ENCODE measurements at regions not wholly inside any gene's neighbourhood (a gene's known extent, or its start where the extent isn't known, plus 50 kb on each side); places are given as distances from the start of the nearest gene placed in this dataset.
A peak's percentile ranks its signal among the peaks of the same experiment; 100 is the strongest.

- no peak overlapping the region for H4K5ac ChIP-seq (ENCODE audit: low read length)
- no peak overlapping the region for H2BK5ac ChIP-seq (ENCODE audit: low read length)
- H2AK5ac ChIP-seq (ENCODE audit: low read length), result no peak overlapping the region
- no peaks in the 10 kb centered on the region for H3K79me2 ChIP-seq (ENCODE audit: control insufficient read depth, insufficient read depth, low read length)
- no peaks in the 10 kb centered on the region for H3K79me1 ChIP-seq (ENCODE audit: low read length)
- no peak overlapping the region for H4K8ac ChIP-seq (ENCODE audit: low read depth, low read length)
- H3K9ac ChIP-seq (ENCODE audit: low read length), result no peak overlapping the region
- no peak overlapping the region for H3K56ac ChIP-seq (ENCODE audit: low read length)
- no peak overlapping the region for H3K4ac ChIP-seq (ENCODE audit: low read depth, low read length)
- H3K18ac ChIP-seq (ENCODE audit: low read length), result no peak overlapping the region
- H2BK15ac ChIP-seq (replicated peaks; ENCODE audit: low read depth), result no peak overlapping the region
- no peak overlapping the region for H2BK120ac ChIP-seq (ENCODE audit: low read depth, low read length)
- DNase-seq, result no peak
- H3K4me3 ChIP-seq (ENCODE audit: low read length), result no peak overlapping the region
- no peak overlapping the region for H3K27ac ChIP-seq (ENCODE audit: low read depth, low read length)
- H3K4me2 ChIP-seq (ENCODE audit: low read length), result no peak overlapping the region
- H3K27me3 ChIP-seq (ENCODE audit: insufficient read depth, low read length, poor library complexity), result no peaks in the 10 kb centered on the region
- H3K23ac ChIP-seq (ENCODE audit: low read length), result no peak overlapping the region
- no CpG with 5 or more reads among the region's 2 CpGs for WGBS (ENCODE audit: extremely low coverage, insufficient coverage, low lambda C conversion rate)
- no peaks in the 10 kb centered on the region for H3K4me1 ChIP-seq (ENCODE audit: control insufficient read depth, low read depth, low read length)
- H3K36me3 ChIP-seq (ENCODE audit: control insufficient read depth, insufficient read depth, low read length), result no peaks in the 10 kb centered on the region
Measured at GRCh38 chr2:185384822-185385560, 353.6 kb upstream of the FSIP2 start.

GRCh38 chr2:185388226-185388625, 350.4 kb upstream of the FSIP2 start:
- Histone ChIP-seq H3K4me3 (ENCODE audit: low read length) (no peak overlapping the region), H3K79me1 (ENCODE audit: low read length) (no peaks in the 10 kb centered on the region), H2BK5ac (ENCODE audit: low read length) (no peak overlapping the region), H4K8ac (ENCODE audit: low read depth, low read length) (no peak overlapping the region), H3K36me3 (ENCODE audit: control insufficient read depth, insufficient read depth, low read length) (no peaks in the 10 kb centered on the region), H3K4me2 (ENCODE audit: low read length) (no peak overlapping the region), H3K23ac (ENCODE audit: low read length) (no peak overlapping the region), H4K5ac (ENCODE audit: low read length) (no peak overlapping the region), H3K27me3 (ENCODE audit: insufficient read depth, low read length, poor library complexity) (no peaks in the 10 kb centered on the region), H3K18ac (ENCODE audit: low read length) (no peak overlapping the region), H2BK120ac (ENCODE audit: low read depth, low read length) (no peak overlapping the region), H3K56ac (ENCODE audit: low read length) (no peak overlapping the region), H2BK15ac (replicated peaks; ENCODE audit: low read depth) (no peak overlapping the region), H2AK5ac (ENCODE audit: low read length) (no peak overlapping the region), H3K9ac (ENCODE audit: low read length) (no peak overlapping the region), H3K27ac (ENCODE audit: low read depth, low read length) (no peak overlapping the region), H3K4ac (ENCODE audit: low read depth, low read length) (no peak overlapping the region), H3K4me1 (ENCODE audit: control insufficient read depth, low read depth, low read length) (no peaks in the 10 kb centered on the region), H3K79me2 (ENCODE audit: control insufficient read depth, insufficient read depth, low read length) (no peaks in the 10 kb centered on the region)
- no peak for DNase-seq
- WGBS (ENCODE audit: extremely low coverage, insufficient coverage, low lambda C conversion rate), result no CpG with 5 or more reads among the region's 2 CpGs

GRCh38 chr2:185391543-185391942, 347.1 kb upstream of the FSIP2 start:
- Histone ChIP-seq H2BK5ac (ENCODE audit: low read length) (no peak overlapping the region), H4K8ac (ENCODE audit: low read depth, low read length) (no peak overlapping the region)
- no peak for DNase-seq

GRCh38 chr2:185393091-185393490, 345.5 kb upstream of the FSIP2 start:
- Histone ChIP-seq H3K79me2 (ENCODE audit: control insufficient read depth, insufficient read depth, low read length) (no peaks in the 10 kb centered on the region), H2AK5ac (ENCODE audit: low read length) (no peak overlapping the region), H3K79me1 (ENCODE audit: low read length) (no peaks in the 10 kb centered on the region), H2BK15ac (replicated peaks; ENCODE audit: low read depth) (no peak overlapping the region), H3K4me1 (ENCODE audit: control insufficient read depth, low read depth, low read length) (no peaks in the 10 kb centered on the region), H4K8ac (ENCODE audit: low read depth, low read length) (no peak overlapping the region), H3K27me3 (ENCODE audit: insufficient read depth, low read length, poor library complexity) (no peaks in the 10 kb centered on the region), H3K4me3 (ENCODE audit: low read length) (no peak overlapping the region), H2BK120ac (ENCODE audit: low read depth, low read length) (no peak overlapping the region), H3K27ac (ENCODE audit: low read depth, low read length) (no peak overlapping the region), H3K56ac (ENCODE audit: low read length) (no peak overlapping the region), H3K9ac (ENCODE audit: low read length) (no peak overlapping the region), H3K4ac (ENCODE audit: low read depth, low read length) (no peak overlapping the region), H3K23ac (ENCODE audit: low read length) (no peak overlapping the region), H3K4me2 (ENCODE audit: low read length) (no peak overlapping the region), H4K5ac (ENCODE audit: low read length) (no peak overlapping the region), H2BK5ac (ENCODE audit: low read length) (no peak overlapping the region), H3K18ac (ENCODE audit: low read length) (no peak overlapping the region), H3K36me3 (ENCODE audit: control insufficient read depth, insufficient read depth, low read length) (no peaks in the 10 kb centered on the region)
- no CpG with 5 or more reads among the region's 5 CpGs for WGBS (ENCODE audit: extremely low coverage, insufficient coverage, low lambda C conversion rate)
- DNase-seq, result peak; percentile 3

More at GRCh38 chr2:185391543-185391942, 347.1 kb upstream of the FSIP2 start:
- no peak overlapping the region for H4K5ac ChIP-seq (ENCODE audit: low read length)
- no peak overlapping the region for H3K4me2 ChIP-seq (ENCODE audit: low read length)
- no peaks in the 10 kb centered on the region for H3K27me3 ChIP-seq (ENCODE audit: insufficient read depth, low read length, poor library complexity)
- no peak overlapping the region for H3K9ac ChIP-seq (ENCODE audit: low read length)
- no peaks in the 10 kb centered on the region for H3K79me2 ChIP-seq (ENCODE audit: control insufficient read depth, insufficient read depth, low read length)
- no peak overlapping the region for H2BK15ac ChIP-seq (replicated peaks; ENCODE audit: low read depth)
- no peak overlapping the region for H3K56ac ChIP-seq (ENCODE audit: low read length)
- H3K23ac ChIP-seq (ENCODE audit: low read length), result no peak overlapping the region
- no peak overlapping the region for H3K4ac ChIP-seq (ENCODE audit: low read depth, low read length)
- no peaks in the 10 kb centered on the region for H3K36me3 ChIP-seq (ENCODE audit: control insufficient read depth, insufficient read depth, low read length)
- H3K4me3 ChIP-seq (ENCODE audit: low read length), result no peak overlapping the region
- H3K18ac ChIP-seq (ENCODE audit: low read length), result no peak overlapping the region
- H3K27ac ChIP-seq (ENCODE audit: low read depth, low read length), result no peak overlapping the region
- no peaks in the 10 kb centered on the region for H3K4me1 ChIP-seq (ENCODE audit: control insufficient read depth, low read depth, low read length)
- no peaks in the 10 kb centered on the region for H3K79me1 ChIP-seq (ENCODE audit: low read length)
- no peak overlapping the region for H2BK120ac ChIP-seq (ENCODE audit: low read depth, low read length)
- H2AK5ac ChIP-seq (ENCODE audit: low read length), result no peak overlapping the region

GRCh38 chr2:185402474-185402873, 336.1 kb upstream of the FSIP2 start:
- Histone ChIP-seq H3K4me1 (ENCODE audit: control insufficient read depth, low read depth, low read length) (no peaks in the 10 kb centered on the region), H2AK5ac (ENCODE audit: low read length) (no peak overlapping the region), H3K36me3 (ENCODE audit: control insufficient read depth, insufficient read depth, low read length) (no peaks in the 10 kb centered on the region), H2BK5ac (ENCODE audit: low read length) (no peak overlapping the region), H4K8ac (ENCODE audit: low read depth, low read length) (no peak overlapping the region), H3K79me2 (ENCODE audit: control insufficient read depth, insufficient read depth, low read length) (no peaks in the 10 kb centered on the region), H2BK120ac (ENCODE audit: low read depth, low read length) (no peak overlapping the region), H4K5ac (ENCODE audit: low read length) (no peak overlapping the region), H3K4me2 (ENCODE audit: low read length) (no peak overlapping the region), H3K9ac (ENCODE audit: low read length) (no peak overlapping the region), H3K23ac (ENCODE audit: low read length) (no peak overlapping the region), H3K27ac (ENCODE audit: low read depth, low read length) (no peak overlapping the region), H3K56ac (ENCODE audit: low read length) (no peak overlapping the region), H3K18ac (ENCODE audit: low read length) (no peak overlapping the region), H3K4me3 (ENCODE audit: low read length) (no peak overlapping the region), H3K27me3 (ENCODE audit: insufficient read depth, low read length, poor library complexity) (no peaks in the 10 kb centered on the region), H3K4ac (ENCODE audit: low read depth, low read length) (no peak overlapping the region), H3K79me1 (ENCODE audit: low read length) (no peaks in the 10 kb centered on the region), H2BK15ac (replicated peaks; ENCODE audit: low read depth) (no peak overlapping the region)
- no CpG with 5 or more reads among the region's 1 CpG for WGBS (ENCODE audit: extremely low coverage, insufficient coverage, low lambda C conversion rate)
- DNase-seq, result no peak

- no peak overlapping the region for H3K4ac ChIP-seq (ENCODE audit: low read depth, low read length)
- H2BK15ac ChIP-seq (replicated peaks; ENCODE audit: low read depth), result no peak overlapping the region
- H3K36me3 ChIP-seq (ENCODE audit: control insufficient read depth, insufficient read depth, low read length), result no peaks in the 10 kb centered on the region
- H3K4me1 ChIP-seq (ENCODE audit: control insufficient read depth, low read depth, low read length), result no peaks in the 10 kb centered on the region
- H3K18ac ChIP-seq (ENCODE audit: low read length), result no peak overlapping the region
- H3K4me3 ChIP-seq (ENCODE audit: low read length), result no peak overlapping the region
- H3K9ac ChIP-seq (ENCODE audit: low read length), result no peak overlapping the region
- no peaks in the 10 kb centered on the region for H3K79me1 ChIP-seq (ENCODE audit: low read length)
- no peak overlapping the region for H3K23ac ChIP-seq (ENCODE audit: low read length)
- H3K27me3 ChIP-seq (ENCODE audit: insufficient read depth, low read length, poor library complexity), result no peaks in the 10 kb centered on the region
- H4K8ac ChIP-seq (ENCODE audit: low read depth, low read length), result no peak overlapping the region
- H3K27ac ChIP-seq (ENCODE audit: low read depth, low read length), result no peak overlapping the region
- DNase-seq, result no peak
- no peak overlapping the region for H2BK5ac ChIP-seq (ENCODE audit: low read length)
- H3K79me2 ChIP-seq (ENCODE audit: control insufficient read depth, insufficient read depth, low read length), result no peaks in the 10 kb centered on the region
- 100% methylated on average over 1 of the region's 2 CpGs for WGBS (ENCODE audit: extremely low coverage, insufficient coverage, low lambda C conversion rate)
- H3K56ac ChIP-seq (ENCODE audit: low read length), result no peak overlapping the region
- H4K5ac ChIP-seq (ENCODE audit: low read length), result no peak overlapping the region
- H2BK120ac ChIP-seq (ENCODE audit: low read depth, low read length), result no peak overlapping the region
- no peak overlapping the region for H2AK5ac ChIP-seq (ENCODE audit: low read length)
- no peak overlapping the region for H3K4me2 ChIP-seq (ENCODE audit: low read length)
Measured at GRCh38 chr2:185404578-185404977, 334.0 kb upstream of the FSIP2 start.
